Adrenal gland (tissue), 9 donors: ENCODE measurements at regions not wholly inside any gene's neighbourhood (a gene's known extent, or its start where the extent isn't known, plus 50 kb on each side); places are given as distances from the start of the nearest gene placed in this dataset.

Source experiments
- DNase-seq, 7 donors: peaks; one replicate each; pipeline ENCODE4 v3.0.0-alpha.2; 2019 to 2020
- H3K27ac ChIP-seq, 5 donors: fragments of 200-600 bp; sonication (generic) in 4 of 5; 1 replicate in 3 of 5; 2 replicates in 2 of 5; pipeline versions ENCODE4 v1.5.1 to v1.8.0; 2016 to 2020; ENCODE audit warnings: mild to moderate bottlenecking in 1 of 5
- H3K27me3 ChIP-seq: fragments of 200-600 bp; 2 replicates; pipeline ENCODE4 v1.8.0; 2021
- H3K36me3 ChIP-seq, 2 donors: fragments of 200-600 bp; replicated peaks in 1 of 2; 1 replicate in 1 of 2; 2 replicates in 1 of 2; pipeline versions ENCODE4 v1.5.1 to v1.8.0; 2018 to 2022
- H3K4me1 ChIP-seq, 2 donors: fragments of 200-600 bp; replicated peaks in 1 of 2; 1 replicate in 1 of 2; 2 replicates in 1 of 2; pipeline versions ENCODE4 v1.5.1 to v1.8.0; 2018 to 2021
- H3K4me3 ChIP-seq, 4 donors: fragments of 200-600 bp; sonication (generic) in 3 of 4; one replicate each; pipeline ENCODE4 v1.5.1; 2016 to 2018
- H3K9me3 ChIP-seq, 3 donors: fragments of 200-600 bp; sonication (generic) in 1 of 3; replicated peaks in 1 of 3; 1 replicate in 2 of 3; 2 replicates in 1 of 3; pipeline versions ENCODE4 v1.5.1 to v1.8.0; 2016 to 2021
- CTCF ChIP-seq, 6 experiments: fragments of 450-650 bp in 4 of 6; fragments of 200-600 bp in 2 of 6; sonication (generic) in 1 of 6; IDR thresholded peaks; 1 replicate in 5 of 6; 2 replicates in 1 of 6; pipeline versions ENCODE4 v1.5.1 to v1.8.0; 2016 to 2021; ENCODE audit warnings: antibody characterized with exemption in 6 of 6, mild to moderate bottlenecking in 2 of 6, moderate library complexity in 1 of 6
- POLR2A ChIP-seq, 2 donors: fragments of 450-650 bp; IDR thresholded peaks; one replicate each; pipeline ENCODE4 v1.6.1; 2017; ENCODE audit warnings: antibody characterized with exemption in 2 of 2, mild to moderate bottlenecking in 2 of 2, moderate library complexity in 1 of 2
- WGBS, 4 donors: extraction: QIAGEN DNeasy Blood & Tissue Kit in 2 of 4; methylation state at CpG; one replicate each; pipeline versions ENCODE4 v1.1.5 to v1.1.7; 2013 to 2017; 5-methylcytosine and 5-hydroxymethylcytosine counted together
- intact Hi-C, 2 donors: fragments of 100-400 bp; cut with DNase I; formaldehyde crosslinking; loops; one replicate each; pipeline versions ENCODE4 v1.14.1 to v1.15.0; 2022 to 2023
- donor health status: healthy with polysubstance abuse.
- donor health status: Bipolar disorder and iron deficiency.
- donor health status: DM: yes; HTN: yes; CAD: no.
- donor health status: DM: no; HTN: no; CAD: no.
- donor health status: DM: no; HTN: no; CAD: no.

GRCh38 chr4:179755322-179755721, 2313.1 kb upstream of the AGA start:
- 46 to 60% (median 53%) methylated on average over 1 of the region's 1 CpG for WGBS, 4 donors
- H3K36me3 ChIP-seq = no peaks in the 10 kb centered on the region
- no peak overlapping the region for H3K27ac ChIP-seq
- DNase-seq = no peak
- no peak for TF ChIP-seq CTCF (IDR thresholded peaks at IDR 0.05)
- no peaks in the 10 kb centered on the region for H3K4me1 ChIP-seq
- H3K27me3 ChIP-seq = no peaks in the 10 kb centered on the region
- H3K4me3 ChIP-seq = no peak overlapping the region
- intact Hi-C loops = no loop called here
- H3K9me3 ChIP-seq = peaks cover 0 to 4% (median 0%) of the 10 kb centered on the region in 3 donors

GRCh38 chr4:179757641-179758040, 2315.4 kb upstream of the AGA start:
- H3K9me3 ChIP-seq = peaks cover 0 to 5% (median 0%) of the 10 kb centered on the region in 3 donors
- H3K36me3 ChIP-seq = no peaks in the 10 kb centered on the region
- H3K27me3 ChIP-seq = no peaks in the 10 kb centered on the region
- H3K4me3 ChIP-seq = no peak overlapping the region
- no peak for DNase-seq
- WGBS, 4 donors = 55 to 74% (median 60%) methylated on average over 1 of the region's 1 CpG
- no peak for TF ChIP-seq POLR2A (IDR thresholded peaks at IDR 0.05)
- no peak for TF ChIP-seq CTCF (IDR thresholded peaks at IDR 0.05)
- intact Hi-C loops = no loop called here
- H3K27ac ChIP-seq = no peak overlapping the region
- H3K4me1 ChIP-seq = no peaks in the 10 kb centered on the region

- Histone ChIP-seq H3K9me3 (peaks cover 0 to 5% (median 0%) of the 10 kb centered on the region in 3 donors), H3K4me3 (no peak overlapping the region), H3K27ac (no peak overlapping the region), H3K36me3 (no peaks in the 10 kb centered on the region), H3K4me1 (no peaks in the 10 kb centered on the region), H3K27me3 (no peaks in the 10 kb centered on the region)
- no peak for DNase-seq
- TF ChIP-seq CTCF (IDR thresholded peaks at IDR 0.05) (no peak), POLR2A (IDR thresholded peaks at IDR 0.05) (no peak)
- WGBS, 4 donors = 75 to 88% (median 80%) methylated on average over 5 of the region's 5 CpGs
- intact Hi-C loops = no loop called here
Measured at GRCh38 chr4:179762840-179763239, 2320.6 kb upstream of the AGA start.

GRCh38 chr4:179766938-179767337, 2324.7 kb upstream of the AGA start:
- WGBS, 4 donors = 56 to 81% (median 74%) methylated on average over 4 of the region's 4 CpGs
- intact Hi-C loops = no loop called here

More at GRCh38 chr4:179766938-179767337, 2324.7 kb upstream of the AGA start:
- DNase-seq = no peak
- Histone ChIP-seq H3K4me1 (no peaks in the 10 kb centered on the region), H3K27me3 (no peaks in the 10 kb centered on the region), H3K36me3 (no peaks in the 10 kb centered on the region), H3K27ac (no peak overlapping the region), H3K4me3 (no peak overlapping the region), H3K9me3 (no peaks in the 10 kb centered on the region)
- no peak for TF ChIP-seq CTCF (IDR thresholded peaks at IDR 0.05)
- no peak for TF ChIP-seq POLR2A (IDR thresholded peaks at IDR 0.05)
